Trophoblast cell (in vitro differentiated cells and primary cell): ENCODE measurements at regions not wholly inside any gene's neighbourhood (a gene's known extent, or its start where the extent isn't known, plus 50 kb on each side); places are given as distances from the start of the nearest gene placed in this dataset.
A peak's percentile ranks its signal among the peaks of the same experiment; 100 is the strongest.

Source experiments
- DNase-seq, 2 donors: peaks; one replicate each; pipeline ENCODE4 v3.0.0-alpha.2; 2016
- H2AFZ ChIP-seq: 2 replicates; pipeline ENCODE4 v1.6.1; 2013; ENCODE audit warnings: low read length, moderate library complexity, mild to moderate bottlenecking; ENCODE audit not compliant: insufficient read depth, poor library complexity
- H2AK5ac ChIP-seq: 2 replicates; pipeline ENCODE4 v1.6.1; 2013; ENCODE audit warnings: mild to moderate bottlenecking, low read length
- H2BK120ac ChIP-seq: 2 replicates; pipeline ENCODE4 v1.6.1; 2013; ENCODE audit warnings: low read length, mild to moderate bottlenecking, moderate library complexity; ENCODE audit not compliant: insufficient read depth, poor library complexity
- H2BK12ac ChIP-seq: 2 replicates; pipeline ENCODE4 v1.6.1; 2013; ENCODE audit warnings: mild to moderate bottlenecking, low read length, moderate library complexity
- H2BK5ac ChIP-seq: 2 replicates; pipeline ENCODE4 v1.6.1; 2013; ENCODE audit warnings: low read length, low read depth, moderate library complexity, mild to moderate bottlenecking; ENCODE audit not compliant: poor library complexity
- H3K14ac ChIP-seq: 2 replicates; pipeline ENCODE4 v1.6.1; 2013; ENCODE audit warnings: mild to moderate bottlenecking, low read length
- H3K18ac ChIP-seq: 2 replicates; pipeline ENCODE4 v1.6.1; 2013; ENCODE audit warnings: mild to moderate bottlenecking, low read length
- H3K23ac ChIP-seq: 2 replicates; pipeline ENCODE4 v1.6.1; 2013; ENCODE audit warnings: low read length
- H3K27ac ChIP-seq: 2 replicates; pipeline ENCODE4 v1.5.1; 2013; ENCODE audit warnings: low read depth, mild to moderate bottlenecking, inconsistent platforms, low read length, moderate library complexity
- H3K27me3 ChIP-seq: 2 replicates; pipeline ENCODE4 v1.6.1; 2013; ENCODE audit warnings: inconsistent platforms, mild to moderate bottlenecking, low read length, moderate library complexity; ENCODE audit not compliant: insufficient read depth
- H3K36me3 ChIP-seq, 2 experiments: 1 replicate in 1 of 2; 2 replicates in 1 of 2; pipeline ENCODE4 v1.6.1; 2013; ENCODE audit warnings: low read length in 2 of 2, mild to moderate bottlenecking in 2 of 2, moderate library complexity in 1 of 2; ENCODE audit not compliant: insufficient read depth in 2 of 2, control insufficient read depth in 1 of 2
- H3K4ac ChIP-seq: 2 replicates; pipeline ENCODE4 v1.6.1; 2013; ENCODE audit warnings: low read depth, mild to moderate bottlenecking, low read length, moderate library complexity
- H3K4me1 ChIP-seq, 2 experiments: 1 replicate in 1 of 2; 2 replicates in 1 of 2; pipeline ENCODE4 v1.6.1; 2013; ENCODE audit warnings: low read length in 2 of 2, mild to moderate bottlenecking in 2 of 2, moderate library complexity in 1 of 2; ENCODE audit not compliant: insufficient read depth in 2 of 2, control insufficient read depth in 1 of 2
- H3K4me2 ChIP-seq: 2 replicates; pipeline ENCODE4 v1.6.1; 2013; ENCODE audit warnings: inconsistent platforms, mild to moderate bottlenecking, low read length, moderate library complexity
- H3K4me3 ChIP-seq: 2 replicates; pipeline ENCODE4 v1.5.1; 2013; ENCODE audit warnings: mild to moderate bottlenecking, low read depth, low read length, inconsistent platforms
- H3K79me1 ChIP-seq: one replicate; pipeline ENCODE4 v1.6.1; 2013; ENCODE audit warnings: low read length
- H3K79me2 ChIP-seq: 2 replicates; pipeline ENCODE4 v1.6.1; 2013; ENCODE audit warnings: low read length, mild to moderate bottlenecking; ENCODE audit not compliant: control insufficient read depth, insufficient read depth, poor library complexity
- H3K9ac ChIP-seq: 2 replicates; pipeline ENCODE4 v1.6.1; 2013; ENCODE audit warnings: mild to moderate bottlenecking, low read length
- H3K9me3 ChIP-seq: 2 replicates; pipeline ENCODE4 v1.6.1; 2013; ENCODE audit warnings: low read depth, mild to moderate bottlenecking, control low read depth, inconsistent platforms, low read length; ENCODE audit not compliant: insufficient read depth
- H4K12ac ChIP-seq: 2 replicates; pipeline ENCODE4 v1.6.1; 2013; ENCODE audit warnings: low read depth, mild to moderate bottlenecking, low read length, moderate library complexity
- H4K8ac ChIP-seq: 2 replicates; pipeline ENCODE4 v1.6.1; 2013; ENCODE audit warnings: low read depth, mild to moderate bottlenecking, low read length, moderate library complexity
- H4K91ac ChIP-seq: one replicate; pipeline ENCODE4 v1.6.1; 2013; ENCODE audit warnings: low read depth, mild to moderate bottlenecking, low read length, moderate library complexity
- WGBS: extraction: QIAGEN DNeasy Blood & Tissue Kit; methylation state at CpG from one replicate; pipeline ENCODE4 v1.1.7; 2013; ENCODE audit warnings: missing lambda C conversion rate; ENCODE audit not compliant: insufficient read length, insufficient coverage; ENCODE audit errors: extremely low coverage; 5-methylcytosine and 5-hydroxymethylcytosine counted together

DNA sequence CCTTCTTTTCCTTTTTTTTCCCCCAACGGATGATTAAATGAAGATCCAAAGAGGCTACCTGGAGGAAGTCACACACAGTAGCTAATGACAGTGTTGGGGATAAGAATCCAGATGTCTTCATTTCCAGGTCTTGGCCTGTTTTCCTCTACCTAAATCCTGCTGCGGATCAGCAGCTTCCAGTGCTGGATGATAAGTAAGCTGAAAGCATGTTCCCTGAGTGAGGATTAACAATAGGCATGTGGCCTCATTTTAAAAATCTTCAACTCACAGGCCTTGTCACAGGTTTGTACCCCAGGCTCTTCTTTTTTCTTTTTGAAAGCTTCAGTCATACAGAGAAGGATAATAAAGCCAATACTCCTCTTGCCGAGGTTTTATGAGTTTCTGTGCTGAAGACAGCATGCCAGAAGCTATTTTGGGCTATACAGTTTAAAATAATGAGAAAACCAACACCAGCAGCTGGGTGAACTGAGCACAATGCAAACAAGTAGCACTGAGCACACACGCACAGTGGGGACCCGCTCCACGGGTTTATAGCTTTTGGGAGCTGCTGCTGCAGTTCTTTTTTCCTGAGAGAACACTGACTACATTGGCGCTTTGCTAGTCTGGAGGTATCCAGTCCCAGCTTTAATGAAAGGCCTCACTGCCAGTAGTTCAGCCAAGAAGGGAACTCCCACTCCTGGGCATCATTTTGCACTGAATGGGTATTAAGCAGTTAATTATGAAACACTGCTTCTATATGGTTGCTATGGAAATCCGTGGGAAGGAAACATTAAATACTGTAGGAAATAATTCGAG, 184.2 kb upstream of the CTSO start:
- no peak overlapping the region for H3K27ac ChIP-seq
- H4K12ac ChIP-seq = no peak overlapping the region
- WGBS = no CpG with 5 or more reads among the region's 9 CpGs
- H3K18ac ChIP-seq = no peak overlapping the region
- no peaks in the 10 kb centered on the region for H3K79me1 ChIP-seq
- no peak overlapping the region for H4K8ac ChIP-seq
- H2BK120ac ChIP-seq = no peak overlapping the region
- no peaks in the 10 kb centered on the region for H3K4me1 ChIP-seq
- H3K4ac ChIP-seq = no peak overlapping the region
- no peak overlapping the region for H3K4me3 ChIP-seq
- H2BK5ac ChIP-seq = no peak overlapping the region
- H3K79me2 ChIP-seq = no peaks in the 10 kb centered on the region
- no peak overlapping the region for H3K23ac ChIP-seq
- no peak overlapping the region for H3K4me2 ChIP-seq
- no peak overlapping the region for H2AK5ac ChIP-seq
- no peaks in the 10 kb centered on the region for H3K36me3 ChIP-seq
- H4K91ac ChIP-seq = no peak overlapping the region
- no peak overlapping the region for H2BK12ac ChIP-seq
- no peak overlapping the region for H2AFZ ChIP-seq
- H3K27me3 ChIP-seq = no peaks in the 10 kb centered on the region
- no peak overlapping the region for H3K14ac ChIP-seq
- no peak overlapping the region for H3K9ac ChIP-seq
- no peaks in the 10 kb centered on the region for H3K9me3 ChIP-seq
- no peak for DNase-seq

DNA sequence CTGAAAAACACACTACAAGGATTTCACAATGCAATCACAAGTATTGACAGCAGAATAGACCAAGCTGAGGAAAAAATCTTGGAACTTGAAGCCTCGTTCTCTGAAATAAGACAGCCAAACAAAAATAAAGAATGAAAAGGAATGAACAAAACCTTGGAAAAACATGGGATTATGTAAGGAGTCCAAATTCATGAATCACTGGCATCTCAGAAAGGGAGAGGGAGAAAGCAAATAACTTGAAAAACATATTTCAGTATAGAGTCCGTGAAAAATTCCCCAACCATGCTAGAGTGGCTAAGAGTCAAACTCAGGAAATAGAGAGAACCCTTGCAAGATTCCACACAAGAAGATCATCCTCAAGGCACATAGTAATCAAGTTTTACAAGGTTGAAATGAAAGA, 178.5 kb upstream of the CTSO start:
- WGBS = no CpG with 5 or more reads among the region's 2 CpGs
- no peak overlapping the region for H3K4ac ChIP-seq

DNA sequence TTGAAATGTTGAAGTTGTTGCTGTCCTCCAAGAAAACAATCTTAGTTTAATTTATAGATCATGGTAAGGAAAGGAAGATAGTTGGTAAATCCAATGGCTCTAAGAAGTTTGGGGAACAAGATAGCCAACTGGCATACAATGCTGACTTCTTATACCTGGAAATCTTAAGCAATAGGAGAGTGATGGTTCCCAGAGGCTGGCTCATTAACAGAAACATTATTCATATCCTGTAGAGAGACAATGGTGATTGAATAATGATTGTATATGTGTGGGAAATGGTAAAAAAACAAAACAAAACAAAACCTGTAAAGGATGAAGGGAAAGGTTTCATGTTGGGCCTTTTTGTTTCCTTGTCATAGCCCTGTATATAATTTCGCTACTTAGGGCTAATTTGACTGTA, 174.9 kb upstream of the CTSO start:
- Histone ChIP-seq H3K79me1 (no peaks in the 10 kb centered on the region), H2BK12ac (no peak overlapping the region), H3K27ac (no peak overlapping the region), H2BK120ac (no peak overlapping the region), H3K23ac (no peak overlapping the region), H3K18ac (no peak overlapping the region), H4K12ac (no peak overlapping the region), H2AFZ (no peak overlapping the region), H3K4ac (no peak overlapping the region), H3K9ac (no peak overlapping the region), H3K4me1 (no peaks in the 10 kb centered on the region), H3K4me3 (no peak overlapping the region), H2AK5ac (no peak overlapping the region), H3K4me2 (no peak overlapping the region), H4K8ac (no peak overlapping the region), H3K27me3 (no peaks in the 10 kb centered on the region), H3K79me2 (no peaks in the 10 kb centered on the region), H3K9me3 (no peaks in the 10 kb centered on the region), H3K36me3 (no peaks in the 10 kb centered on the region), H3K14ac (no peak overlapping the region), H4K91ac (no peak overlapping the region), H2BK5ac (no peak overlapping the region)
- no CpG with 5 or more reads among the region's 1 CpG for WGBS
- no peak for DNase-seq

More for the DNA sequence above, 178.5 kb upstream of the CTSO start:
- Histone ChIP-seq H2BK5ac (no peak overlapping the region), H4K91ac (no peak overlapping the region), H3K23ac (no peak overlapping the region), H3K27ac (no peak overlapping the region), H3K9me3 (no peaks in the 10 kb centered on the region), H3K4me1 (no peaks in the 10 kb centered on the region), H3K4me3 (no peak overlapping the region), H2BK120ac (no peak overlapping the region), H3K18ac (no peak overlapping the region), H2BK12ac (no peak overlapping the region), H3K4me2 (no peak overlapping the region), H3K79me1 (no peaks in the 10 kb centered on the region), H3K9ac (no peak overlapping the region), H4K8ac (no peak overlapping the region), H2AFZ (no peak overlapping the region), H4K12ac (no peak overlapping the region), H3K36me3 (no peaks in the 10 kb centered on the region), H3K14ac (no peak overlapping the region), H2AK5ac (no peak overlapping the region), H3K79me2 (no peaks in the 10 kb centered on the region), H3K27me3 (no peaks in the 10 kb centered on the region)
- DNase-seq = peak in 1 of 2 donors; percentile 55

DNA sequence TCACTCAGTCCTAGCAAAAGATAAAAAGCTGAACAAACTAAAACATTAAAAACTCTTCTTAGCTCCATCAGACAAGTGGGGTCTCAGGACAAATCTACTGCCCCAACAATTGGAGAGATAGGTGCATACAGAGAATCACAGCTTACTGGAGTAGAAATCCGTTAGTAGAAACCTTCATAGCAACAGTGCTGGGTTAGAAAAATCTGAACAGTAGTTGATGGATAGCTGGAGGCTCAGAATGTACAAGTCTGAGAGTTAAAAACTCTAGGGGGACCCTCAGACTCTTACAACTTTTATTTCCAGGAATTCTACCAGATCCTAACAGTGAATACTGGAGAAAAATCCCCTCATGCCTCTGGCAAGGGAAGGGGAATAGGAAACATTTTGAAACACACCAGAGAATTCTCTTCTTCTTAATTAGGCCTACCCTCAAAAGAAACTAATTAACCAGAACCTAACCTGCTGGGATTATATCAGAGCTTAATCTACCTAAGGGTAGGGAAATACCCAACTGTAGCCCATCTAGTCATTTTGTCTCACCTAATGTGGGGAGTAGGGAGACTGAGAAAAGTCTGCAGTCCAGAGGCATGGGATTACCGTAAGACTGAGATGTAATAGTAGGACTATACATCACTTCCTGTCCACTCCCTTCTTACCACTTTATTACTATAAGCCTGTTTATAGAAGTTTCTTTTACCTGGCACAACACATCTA, 165.0 kb upstream of the CTSO start:
- no peak overlapping the region for H2BK5ac ChIP-seq
- no peak overlapping the region for H3K18ac ChIP-seq
- no peak overlapping the region for H3K27ac ChIP-seq
- no peaks in the 10 kb centered on the region for H3K36me3 ChIP-seq
- no peak overlapping the region for H2BK12ac ChIP-seq
- no peak overlapping the region for H3K23ac ChIP-seq
- peaks cover 0 to 2% of the 10 kb centered on the region in 2 experiments for H3K4me1 ChIP-seq
- H3K79me1 ChIP-seq = peaks cover 4% of the 10 kb centered on the region
- no peak overlapping the region for H3K4ac ChIP-seq
- H4K8ac ChIP-seq = no peak overlapping the region
- no peak overlapping the region for H4K12ac ChIP-seq
- no peak overlapping the region for H3K4me3 ChIP-seq
- no peak overlapping the region for H3K4me2 ChIP-seq
- H3K79me2 ChIP-seq = no peaks in the 10 kb centered on the region
- no peak overlapping the region for H3K9ac ChIP-seq
- H3K14ac ChIP-seq = no peak overlapping the region
- H2AFZ ChIP-seq = no peak overlapping the region
- no peak overlapping the region for H2BK120ac ChIP-seq
- H4K91ac ChIP-seq = no peak overlapping the region
- no CpG with 5 or more reads among the region's 2 CpGs for WGBS
- H3K9me3 ChIP-seq = no peaks in the 10 kb centered on the region
- no peak for DNase-seq
- H3K27me3 ChIP-seq = no peaks in the 10 kb centered on the region
- no peak overlapping the region for H2AK5ac ChIP-seq
